Tibial nerve (tissue), 4 donors: ENCODE measurements at regions not wholly inside any gene's neighbourhood (a gene's known extent, or its start where the extent isn't known, plus 50 kb on each side); places are given as distances from the start of the nearest gene placed in this dataset.

Source experiments
- DNase-seq, 2 donors: peaks; one replicate each; pipeline ENCODE4 v3.0.0-alpha.2; 2019; ENCODE audit warnings: low spot score in 2 of 2
- H3K27ac ChIP-seq, 4 donors: fragments of 200-600 bp; sonication (generic) in 3 of 4; one replicate each; pipeline ENCODE4 v1.5.1; 2017 to 2019; ENCODE audit warnings: mild to moderate bottlenecking in 1 of 4
- H3K27me3 ChIP-seq, 2 donors: fragments of 200-600 bp; sonication (generic) in 1 of 2; one replicate each; pipeline versions ENCODE4 v1.5.1 to v1.6.0; 2017 to 2019
- H3K36me3 ChIP-seq, 3 donors: fragments of 200-600 bp; sonication (generic); one replicate each; pipeline ENCODE4 v1.5.1; 2018 to 2019
- H3K4me1 ChIP-seq, 4 donors: fragments of 200-600 bp; sonication (generic) in 3 of 4; one replicate each; pipeline ENCODE4 v1.5.1; 2017 to 2019
- H3K4me3 ChIP-seq, 4 donors: fragments of 200-600 bp; sonication (generic) in 3 of 4; one replicate each; pipeline ENCODE4 v1.5.1; 2017 to 2019; ENCODE audit warnings: mild to moderate bottlenecking in 1 of 4, moderate library complexity in 1 of 4
- H3K9me3 ChIP-seq, 4 donors: fragments of 200-600 bp; sonication (generic) in 3 of 4; one replicate each; pipeline ENCODE4 v1.5.1; 2017 to 2019
- CTCF ChIP-seq, 5 experiments: fragments of 200-600 bp in 3 of 5; fragments of 450-650 bp in 2 of 5; sonication (generic) in 3 of 5; IDR thresholded peaks; one replicate each; pipeline ENCODE4 v1.5.1; 2016 to 2019; ENCODE audit warnings: antibody characterized with exemption in 5 of 5, mild to moderate bottlenecking in 3 of 5, moderate library complexity in 2 of 5
- EP300 ChIP-seq, 2 donors: sonication (generic); formaldehyde crosslinking; IDR thresholded peaks; one replicate each; pipeline ENCODE4 v1.6.1; 2017; ENCODE audit warnings: antibody characterized with exemption in 2 of 2, mild to moderate bottlenecking in 1 of 2
- POLR2A ChIP-seq, 2 donors: fragments of 450-650 bp; IDR thresholded peaks; one replicate each; pipeline ENCODE4 v1.6.1; 2017; ENCODE audit warnings: antibody characterized with exemption in 2 of 2, mild to moderate bottlenecking in 2 of 2, moderate library complexity in 2 of 2
- WGBS, 2 donors: methylation state at CpG; one replicate each; pipeline ENCODE4 v1.1.5; 2018; 5-methylcytosine and 5-hydroxymethylcytosine counted together

- Histone ChIP-seq H3K9me3 (no peaks in the 10 kb centered on the region), H3K36me3 (no peaks in the 10 kb centered on the region), H3K4me3 (no peak overlapping the region), H3K27ac (no peak overlapping the region), H3K4me1 (peaks cover 0 to 2% (median 0%) of the 10 kb centered on the region in 4 donors), H3K27me3 (no peaks in the 10 kb centered on the region)
- TF ChIP-seq CTCF (IDR thresholded peaks at IDR 0.05): no peak
- no peak for TF ChIP-seq EP300 (IDR thresholded peaks at IDR 0.05)
- TF ChIP-seq POLR2A (IDR thresholded peaks at IDR 0.05): no peak
- WGBS, 2 donors: 93 to 100% methylated on average over 1 of the region's 1 CpG
- no peak for DNase-seq
Observed at GRCh38 chr16:65279576-65279975, 157.7 kb upstream of the CDH11 start.

GRCh38 chr16:65278874-65279273, 157.0 kb upstream of the CDH11 start:
- Histone ChIP-seq H3K27ac (no peak overlapping the region), H3K9me3 (no peaks in the 10 kb centered on the region), H3K4me1 (no peaks in the 10 kb centered on the region), H3K27me3 (no peaks in the 10 kb centered on the region), H3K36me3 (no peaks in the 10 kb centered on the region), H3K4me3 (no peak overlapping the region)
- DNase-seq: no peak
- WGBS, 2 donors: 89 to 97% methylated on average over 6 of the region's 6 CpGs
- TF ChIP-seq POLR2A (IDR thresholded peaks at IDR 0.05) (no peak), CTCF (IDR thresholded peaks at IDR 0.05) (no peak), EP300 (IDR thresholded peaks at IDR 0.05) (no peak)

GRCh38 chr16:65274566-65274965, 152.7 kb upstream of the CDH11 start:
- WGBS, 2 donors: 79 to 93% methylated on average over 3 of the region's 3 CpGs
- no peaks in the 10 kb centered on the region for H3K27me3 ChIP-seq
- H3K9me3 ChIP-seq: no peaks in the 10 kb centered on the region
- no peak overlapping the region for H3K4me3 ChIP-seq
- DNase-seq: no peak
- H3K4me1 ChIP-seq: no peaks in the 10 kb centered on the region
- H3K36me3 ChIP-seq: no peaks in the 10 kb centered on the region
- no peak overlapping the region for H3K27ac ChIP-seq
- TF ChIP-seq CTCF (IDR thresholded peaks at IDR 0.05) (no peak), EP300 (IDR thresholded peaks at IDR 0.05) (no peak), POLR2A (IDR thresholded peaks at IDR 0.05) (no peak)

- TF ChIP-seq EP300 (IDR thresholded peaks at IDR 0.05) (no peak), POLR2A (IDR thresholded peaks at IDR 0.05) (no peak), CTCF (IDR thresholded peaks at IDR 0.05) (no peak)
- Histone ChIP-seq H3K4me1 (no peaks in the 10 kb centered on the region), H3K27ac (no peak overlapping the region), H3K9me3 (no peaks in the 10 kb centered on the region), H3K27me3 (no peaks in the 10 kb centered on the region), H3K4me3 (no peak overlapping the region), H3K36me3 (no peaks in the 10 kb centered on the region)
- DNase-seq: no peak
- 94 to 96% methylated on average over 4 of the region's 4 CpGs for WGBS, 2 donors
Observed at GRCh38 chr16:65272699-65273414, 151.0 kb upstream of the CDH11 start.

GRCh38 chr16:65271996-65272395, 150.1 kb upstream of the CDH11 start:
- H3K9me3 ChIP-seq: no peaks in the 10 kb centered on the region
- no peak for DNase-seq
- WGBS, 2 donors: 0 to 3% methylated on average over 1 of the region's 1 CpG
- no peak for TF ChIP-seq EP300 (IDR thresholded peaks at IDR 0.05)
- TF ChIP-seq POLR2A (IDR thresholded peaks at IDR 0.05): no peak
- TF ChIP-seq CTCF (IDR thresholded peaks at IDR 0.05): no peak
- no peaks in the 10 kb centered on the region for H3K36me3 ChIP-seq
- no peaks in the 10 kb centered on the region for H3K4me1 ChIP-seq
- no peak overlapping the region for H3K4me3 ChIP-seq
- no peaks in the 10 kb centered on the region for H3K27me3 ChIP-seq
- no peak overlapping the region for H3K27ac ChIP-seq
